B cell (primary cell): ENCODE measurements at regions not wholly inside any gene's neighbourhood (a gene's known extent, or its start where the extent isn't known, plus 50 kb on each side); places are given as distances from the start of the nearest gene placed in this dataset.

ENCODE experiments used
- ATAC-seq: fragments of 200-7000 bp; cut with Tn5 transposase; one replicate; pipeline ENCODE4 v1.10.0; 2021; ENCODE audit warnings: low read depth, mild to moderate bottlenecking, moderate number of reproducible peaks, moderate library complexity
- CTCF ChIA-PET: fragments of 350-600 bp; sonication (Branson Sonifier 250); formaldehyde crosslinking; loops from one replicate; lab custom pipeline; 2021; ENCODE audit warnings: antibody characterized with exemption, inconsistent platforms; lab: Charles Lee
- POLR2A ChIA-PET: fragments of 350-600 bp; sonication (Branson Sonifier 250); formaldehyde crosslinking; loops from one replicate; lab custom pipeline; 2021; ENCODE audit warnings: antibody characterized with exemption; lab: Charles Lee
- DNase-seq: peaks from one replicate; pipeline ENCODE4 v3.0.0; 2013
- H2AFZ ChIP-seq: 2 replicates; pipeline ENCODE4 v1.6.1; 2012; ENCODE audit warnings: mild to moderate bottlenecking, low read depth, low read length; ENCODE audit not compliant: insufficient read depth, poor library complexity, severe bottlenecking
- H3K27ac ChIP-seq, 2 donors: 1 replicate in 1 of 2; 2 replicates in 1 of 2; pipeline ENCODE4 v1.5.1; 2012 to 2013; ENCODE audit warnings: low read length in 2 of 2, mild to moderate bottlenecking in 2 of 2, moderate library complexity in 1 of 2
- H3K27me3 ChIP-seq, 4 experiments: fragments of 200-600 bp in 1 of 4; sonication (generic) in 1 of 4; replicated peaks in 1 of 4; 1 replicate in 2 of 4; 2 replicates in 2 of 4; pipeline versions ENCODE4 v1.6.1 to v1.7.0; 2013 to 2016; ENCODE audit warnings: low read length in 3 of 4, mild to moderate bottlenecking in 2 of 4, mixed read lengths in 1 of 4, moderate library complexity in 1 of 4; ENCODE audit not compliant: insufficient read depth in 4 of 4, control insufficient read depth in 3 of 4; ENCODE audit errors: control extremely low read depth in 1 of 4
- H3K36me3 ChIP-seq, 2 experiments: replicated peaks in 1 of 2; 1 replicate in 1 of 2; 2 replicates in 1 of 2; pipeline versions ENCODE4 v1.6.1 to v1.7.1; 2013; ENCODE audit warnings: low read length in 1 of 2; ENCODE audit not compliant: insufficient read depth in 2 of 2, control insufficient read depth in 1 of 2; ENCODE audit errors: control extremely low read depth in 1 of 2, extremely low read depth in 1 of 2
- H3K4me1 ChIP-seq, 2 donors: fragments of 200-600 bp in 1 of 2; sonication (generic) in 1 of 2; 1 replicate in 1 of 2; 2 replicates in 1 of 2; pipeline versions ENCODE4 v1.5.1 to v1.6.1; 2013 to 2017; ENCODE audit warnings: low read length in 2 of 2; ENCODE audit not compliant: control insufficient read depth in 2 of 2, insufficient read depth in 2 of 2
- H3K4me2 ChIP-seq: replicated peaks from 2 replicates; pipeline ENCODE3; 2012; ENCODE audit warnings: mild to moderate bottlenecking, low read depth, low read length; ENCODE audit not compliant: poor library complexity, severe bottlenecking
- H3K4me3 ChIP-seq, 5 experiments: fragments of 200-600 bp in 1 of 5; sonication (generic) in 1 of 5; 1 replicate in 3 of 5; 2 replicates in 2 of 5; pipeline versions ENCODE4 v1.5.1 to v1.7.0; 2011 to 2016; ENCODE audit warnings: low read length in 4 of 5, mild to moderate bottlenecking in 4 of 5, low read depth in 2 of 5, control low read depth in 1 of 5, moderate library complexity in 1 of 5; ENCODE audit not compliant: insufficient read depth in 1 of 5; ENCODE audit errors: control extremely low read depth in 1 of 5, extremely low read depth in 1 of 5
- H3K79me2 ChIP-seq: fragments of 200-600 bp; sonication (generic); one replicate; pipeline ENCODE4 v1.6.0; 2016; ENCODE audit warnings: low read length; ENCODE audit not compliant: control insufficient read depth, insufficient read depth
- H3K9ac ChIP-seq: fragments of 200-600 bp; sonication (generic); 2 replicates; pipeline ENCODE4 v1.6.1; 2017; ENCODE audit warnings: mild to moderate bottlenecking, low read length, moderate library complexity
- H3K9me3 ChIP-seq, 3 donors: one replicate each; pipeline versions ENCODE4 v1.6.1 to v1.7.1; 2013; ENCODE audit warnings: low read length in 2 of 3; ENCODE audit not compliant: control insufficient read depth in 2 of 3, insufficient read depth in 1 of 3; ENCODE audit errors: control extremely low read depth in 1 of 3
- H4K20me1 ChIP-seq: 2 replicates; pipeline ENCODE4 v1.6.0; 2012; ENCODE audit warnings: mild to moderate bottlenecking, low read length; ENCODE audit not compliant: insufficient read depth, control insufficient read depth, poor library complexity, severe bottlenecking
- H3K27ac Mint-ChIP-seq: one replicate; pipeline ENCODE4 v1.8.0; 2021; ENCODE audit warnings: mixed read lengths
- H3K27me3 Mint-ChIP-seq: one replicate; pipeline ENCODE4 v1.8.0; 2021; ENCODE audit warnings: mixed read lengths
- H3K4me1 Mint-ChIP-seq: one replicate; pipeline ENCODE4 v1.8.0; 2021; ENCODE audit warnings: mixed read lengths
- H3K4me3 Mint-ChIP-seq: one replicate; pipeline ENCODE4 v1.8.0; 2021; ENCODE audit warnings: mixed read lengths
- H3K9me3 Mint-ChIP-seq: one replicate; pipeline ENCODE4 v1.8.0; 2022; ENCODE audit warnings: mixed read lengths; ENCODE audit not compliant: insufficient read depth
- CTCF ChIP-seq: fragments of 200-600 bp; IDR thresholded peaks from one replicate; pipeline ENCODE4 v1.8.0; 2022; ENCODE audit warnings: antibody characterized with exemption, mild to moderate bottlenecking
- EZH2 ChIP-seq: IDR thresholded peaks from 2 replicates; pipeline ENCODE4 v1.6.1; 2012; ENCODE audit warnings: borderline replicate concordance, low read depth, mild to moderate bottlenecking, moderate library complexity, low read length; ENCODE audit not compliant: insufficient read depth, poor library complexity, severe bottlenecking
- WGBS: methylation state at CpG from one replicate; pipeline ENCODE4 v1.1.5; 2013; ENCODE audit warnings: missing lambda C conversion rate; ENCODE audit not compliant: insufficient coverage; 5-methylcytosine and 5-hydroxymethylcytosine counted together
- intact Hi-C: fragments of 100-400 bp; cut with micrococcal nuclease; formaldehyde crosslinking; loops from one replicate; pipeline ENCODE4 v1.10.0; 2022

DNA sequence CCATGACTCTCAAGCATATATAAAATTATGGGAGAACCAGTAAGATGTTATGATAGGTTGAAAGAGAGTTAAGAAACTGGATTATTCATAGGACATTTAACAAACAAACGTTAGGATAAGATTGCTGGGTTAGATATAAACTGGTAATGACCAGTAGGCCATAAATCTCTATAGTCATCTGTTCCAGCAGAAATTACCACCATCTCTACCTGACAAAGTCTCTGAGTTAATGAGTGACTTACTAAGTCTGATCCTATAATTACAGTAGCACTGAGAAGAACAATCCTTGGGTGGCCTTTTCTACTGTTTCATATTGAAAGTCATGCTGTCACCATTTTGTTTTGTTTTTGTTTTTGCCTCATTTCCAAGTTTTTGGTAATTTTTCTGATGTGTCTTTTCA is 136.9 kb upstream of the CNOT2 start:
- ATAC-seq, result no peak
- H3K27ac ChIP-seq, result no peak overlapping the region
- no peaks in the 10 kb centered on the region for H4K20me1 ChIP-seq
- no peak overlapping the region for H3K4me3 ChIP-seq
- TF ChIP-seq CTCF (no peak), EZH2 (no peak)
- no peak overlapping the region for H3K9ac ChIP-seq
- H3K27me3 Mint-ChIP-seq, result peaks cover 1% of the 10 kb centered on the region
- no CpG with 5 or more reads among the region's 1 CpG for WGBS
- H3K4me2 ChIP-seq, result no peak overlapping the region
- DNase-seq, result no peak
- H3K9me3 Mint-ChIP-seq, result peaks cover 14% of the 10 kb centered on the region
- H3K79me2 ChIP-seq, result no peaks in the 10 kb centered on the region
- peaks cover 1 to 23% (median 18%) of the 10 kb centered on the region in 3 donors for H3K9me3 ChIP-seq
- no peaks in the 10 kb centered on the region for H3K27me3 ChIP-seq
- H3K36me3 ChIP-seq, result no peaks in the 10 kb centered on the region
- no peaks in the 10 kb centered on the region for H3K4me1 ChIP-seq
- H3K4me3 Mint-ChIP-seq, result no peak overlapping the region
- ChIA-PET CTCF (no interaction called here), POLR2A (no interaction called here)
- intact Hi-C loops, result no loop called here
- no peak overlapping the region for H2AFZ ChIP-seq
- no peak overlapping the region for H3K27ac Mint-ChIP-seq
- no peaks in the 10 kb centered on the region for H3K4me1 Mint-ChIP-seq

DNA sequence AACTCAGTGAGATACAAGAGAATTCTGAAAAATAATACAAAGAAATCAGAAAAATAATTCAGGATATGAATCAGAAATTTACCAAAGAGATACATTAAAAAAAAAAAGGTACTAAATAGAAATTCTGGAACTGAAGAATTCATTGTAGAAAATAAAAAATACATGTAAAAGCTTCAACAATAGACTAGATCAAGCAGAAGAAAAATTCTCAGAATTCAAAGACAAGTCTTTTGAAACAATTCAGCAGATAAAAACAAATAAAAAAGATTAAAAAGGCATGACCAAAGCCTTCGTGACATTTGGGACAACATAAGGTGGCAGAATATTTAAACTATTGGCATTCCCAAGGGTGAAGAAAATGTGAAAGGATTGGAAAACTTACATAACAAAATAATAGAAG is 133.1 kb upstream of the CNOT2 start:
- Histone ChIP-seq H3K27me3 (no peaks in the 10 kb centered on the region), H3K79me2 (no peaks in the 10 kb centered on the region), H3K9ac (no peak overlapping the region), H2AFZ (no peak overlapping the region), H3K36me3 (no peaks in the 10 kb centered on the region), H3K9me3 (peaks cover 1 to 26% (median 20%) of the 10 kb centered on the region in 3 donors), H4K20me1 (no peaks in the 10 kb centered on the region), H3K4me2 (no peak overlapping the region), H3K27ac (no peak overlapping the region), H3K4me3 (no peak overlapping the region), H3K4me1 (no peaks in the 10 kb centered on the region)
- TF ChIP-seq EZH2 (no peak), CTCF (no peak)
- ATAC-seq, result no peak
- intact Hi-C loops, result no loop called here
- POLR2A ChIA-PET, result no interaction called here
- peaks cover 18% of the 10 kb centered on the region for H3K9me3 Mint-ChIP-seq
- WGBS, result no CpG with 5 or more reads among the region's 1 CpG
- DNase-seq, result no peak
- H3K4me3 Mint-ChIP-seq, result no peak overlapping the region
- CTCF ChIA-PET, result no interaction called here
- H3K27ac Mint-ChIP-seq, result no peak overlapping the region
- no peaks in the 10 kb centered on the region for H3K4me1 Mint-ChIP-seq
- peaks cover 2% of the 10 kb centered on the region for H3K27me3 Mint-ChIP-seq
